ENCODE measurements at regions not wholly inside any gene's neighbourhood (a gene's known extent, or its start where the extent isn't known, plus 50 kb on each side); places are given as distances from the start of the nearest gene placed in this dataset.
"Not testable (repeated sequence)": the region's sequence is repeated elsewhere in the genome, so short reads cannot be mapped to it uniquely, and the experiment has no call there.

DNA sequence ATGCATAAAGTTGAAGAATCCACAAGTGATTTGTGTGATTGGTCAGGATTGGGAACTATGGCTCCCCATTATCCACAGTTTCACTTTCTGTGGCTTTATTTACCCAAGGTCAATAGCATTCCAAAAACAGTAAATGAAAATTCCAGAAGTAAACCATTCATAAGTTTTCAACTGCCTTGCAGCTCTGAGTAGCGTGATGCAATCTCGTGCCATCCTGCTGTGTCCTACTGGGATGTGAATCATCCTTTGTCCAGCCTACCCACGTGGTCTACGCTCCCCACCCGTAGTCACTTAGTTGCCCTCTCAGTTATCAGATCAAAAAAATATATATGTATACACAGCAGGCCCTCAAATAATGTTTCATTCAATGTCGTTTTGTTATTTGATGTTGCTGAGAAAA, 89.0 kb upstream of the DLGAP1 start:
- DNase-seq (ENCODE audit: low spot score): no peak

GRCh38 chr18:4543711-4544110, 88.6 kb upstream of the DLGAP1 start:
- no peak for DNase-seq (ENCODE audit: low spot score)

- DNase-seq (ENCODE audit: low spot score): no peak
Measured at GRCh38 chr18:4541588-4541987, 86.5 kb upstream of the DLGAP1 start.

DNA sequence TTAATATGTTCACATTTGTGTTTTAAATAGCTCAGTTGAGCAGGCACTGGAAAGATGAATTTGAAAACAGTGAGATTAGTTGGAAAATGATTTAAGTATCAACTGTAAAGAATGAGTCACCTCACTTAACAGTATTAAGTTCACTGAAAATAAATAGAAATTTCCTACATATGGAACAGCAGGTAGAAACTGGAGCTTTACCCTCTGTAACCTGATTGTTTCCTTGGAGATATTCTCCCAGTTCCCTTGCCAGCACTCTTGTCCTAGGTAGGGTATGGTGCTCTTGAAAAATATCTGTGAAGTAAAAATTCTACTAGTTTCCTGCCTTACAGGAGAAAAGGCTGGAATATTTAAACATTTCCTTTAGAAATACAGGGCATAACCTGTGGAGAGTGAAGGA, 81.3 kb upstream of the DLGAP1 start:
- no peak for DNase-seq (ENCODE audit: low spot score)

DNA sequence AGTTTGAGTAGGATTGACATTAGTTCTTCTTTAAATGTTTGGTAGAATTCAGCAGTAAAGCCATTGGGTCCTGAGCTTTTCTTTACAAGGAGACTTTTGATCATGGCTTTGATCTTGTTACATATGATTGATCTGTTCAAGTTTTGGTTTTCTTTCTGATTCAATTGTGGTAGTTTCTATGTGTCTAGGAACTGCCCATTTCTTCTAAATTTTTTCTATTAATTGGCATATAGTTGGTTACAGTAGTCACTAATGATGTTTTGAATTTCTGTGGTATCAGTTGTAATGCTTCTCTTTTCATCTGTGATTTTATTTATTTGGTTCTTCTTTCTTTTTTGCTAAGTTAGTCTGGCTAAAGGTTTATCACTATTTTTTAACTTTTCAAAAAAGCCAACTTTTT, 73.3 kb upstream of the DLGAP1 start:
- no peak for DNase-seq (ENCODE audit: low spot score)

DNA sequence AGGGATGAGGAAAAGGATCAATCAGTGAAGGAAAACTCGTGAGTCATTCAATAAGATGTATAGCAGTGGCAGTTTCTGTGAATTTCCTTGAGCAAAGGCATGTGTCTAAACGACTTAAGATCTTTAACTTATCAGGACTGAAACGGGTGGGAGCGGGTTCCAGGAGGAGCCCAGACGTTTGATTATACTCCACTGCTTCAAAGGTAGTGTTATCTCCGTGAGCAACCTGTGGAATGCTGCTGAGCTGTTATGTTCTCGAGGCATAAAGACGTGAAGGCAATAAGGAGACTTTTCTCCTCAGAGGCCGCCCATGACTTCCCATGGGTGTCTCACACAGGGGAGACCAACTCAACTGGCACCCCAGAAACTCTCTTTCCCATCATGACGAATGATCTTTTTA, 72.7 kb upstream of the DLGAP1 start:
- DNase-seq (ENCODE audit: low spot score): not testable (repeated sequence)

DNA sequence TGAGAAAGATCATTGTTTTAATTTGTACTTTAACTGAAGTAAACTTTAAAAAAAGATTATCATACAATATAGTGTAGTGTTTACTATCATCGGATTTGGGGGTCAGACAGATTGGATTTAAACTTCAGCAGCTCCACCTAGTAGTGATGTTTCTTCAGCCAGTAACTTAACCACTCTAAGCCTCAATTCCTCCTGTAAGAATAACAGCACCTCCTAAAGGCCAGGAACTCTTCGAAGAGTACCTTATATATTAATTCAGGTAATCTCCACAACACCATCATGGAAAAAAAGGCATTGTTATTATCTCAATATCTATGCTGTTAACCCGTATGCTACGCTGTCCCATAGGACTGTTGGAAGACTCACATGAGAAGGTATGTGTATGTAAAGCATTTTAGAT, 69.0 kb upstream of the DLGAP1 start:
- no peak for DNase-seq (ENCODE audit: low spot score)

GRCh38 chr18:4511166-4511565, 56.1 kb upstream of the DLGAP1 start:
- DNase-seq (ENCODE audit: low spot score): no peak

DNA sequence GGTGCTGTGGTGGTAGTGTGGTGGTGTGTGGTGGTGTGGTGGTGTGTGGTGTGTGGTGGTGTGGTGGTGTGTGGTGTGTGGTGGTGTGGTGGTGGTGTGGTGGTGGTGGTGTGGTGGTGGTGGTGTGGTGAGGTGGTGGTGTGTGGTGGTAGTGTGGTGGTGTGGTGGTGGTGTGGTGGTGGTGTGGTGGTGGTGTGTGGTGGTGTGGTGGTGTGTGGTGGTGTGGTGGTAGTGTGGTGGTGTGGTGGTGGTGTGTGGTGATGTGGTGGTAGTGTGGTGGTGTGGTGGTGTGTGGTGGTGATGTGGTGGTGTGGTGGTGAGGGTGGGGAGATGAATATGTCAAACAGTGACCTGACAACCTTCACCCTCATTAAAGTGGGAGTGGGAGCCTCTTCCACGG, 55.6 kb upstream of the DLGAP1 start:
- DNase-seq (ENCODE audit: low spot score): no peak

GRCh38 chr18:4510160-4510559, 55.1 kb upstream of the DLGAP1 start:
- DNase-seq (ENCODE audit: low spot score): no peak
